ENCODE measurements at regions not wholly inside any gene's neighbourhood (a gene's known extent, or its start where the extent isn't known, plus 50 kb on each side); places are given as distances from the start of the nearest gene placed in this dataset.

DNA sequence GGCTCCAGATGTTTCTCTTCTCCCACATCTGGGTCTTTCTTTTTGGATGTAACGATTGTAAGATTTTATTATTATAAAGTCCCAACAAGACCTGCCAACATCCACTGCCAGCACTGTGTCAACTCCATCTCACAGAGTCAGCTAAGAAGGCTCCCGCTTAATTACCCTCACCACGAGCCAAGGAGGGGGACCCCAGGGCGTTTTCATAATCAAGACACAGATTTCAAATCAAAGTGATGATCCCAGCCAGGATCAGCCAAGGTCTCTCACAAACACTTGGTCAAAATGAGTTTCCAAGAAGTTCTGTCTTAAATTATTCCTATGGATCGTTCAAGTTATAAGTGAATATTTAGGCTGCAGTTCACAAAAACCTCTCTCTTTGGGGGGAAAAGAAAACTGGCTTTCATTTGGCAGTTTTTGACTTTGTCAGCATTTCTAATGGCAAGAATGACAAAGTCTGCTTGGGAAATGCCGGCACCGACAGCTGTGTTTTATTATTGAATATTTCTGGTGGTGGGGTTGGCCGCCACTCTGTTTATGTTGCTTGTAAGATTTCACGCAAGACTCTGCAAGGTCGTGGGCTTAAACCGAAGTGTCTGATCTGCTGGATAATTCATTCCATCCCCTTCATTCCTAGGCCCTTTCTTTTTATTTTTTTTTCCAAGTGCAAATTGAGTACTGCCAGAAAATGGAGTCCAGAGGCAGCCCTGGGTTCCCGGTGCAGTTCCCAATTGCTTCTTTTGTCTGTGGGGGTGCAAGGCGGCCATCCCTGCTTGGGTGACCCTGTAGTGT lies 170.2 kb upstream of the PMEPA1 start:
- Histone ChIP-seq H3K9me3 (ENCODE audit: control insufficient read depth, insufficient read depth, low read length) (no peaks in the 10 kb centered on the region), H3K27me3 (ENCODE audit: control insufficient read depth, insufficient read depth, low read length) (peaks cover 18% of the 10 kb centered on the region), H3K27ac (ENCODE audit: low read depth, low read length) (no peak overlapping the region), H3K4me3 (ENCODE audit: low read depth, low read length) (no peak overlapping the region)
- ChIA-PET POLR2A (no interaction called here), CTCF (no interaction called here)
- TF ChIP-seq, protein P1, sequence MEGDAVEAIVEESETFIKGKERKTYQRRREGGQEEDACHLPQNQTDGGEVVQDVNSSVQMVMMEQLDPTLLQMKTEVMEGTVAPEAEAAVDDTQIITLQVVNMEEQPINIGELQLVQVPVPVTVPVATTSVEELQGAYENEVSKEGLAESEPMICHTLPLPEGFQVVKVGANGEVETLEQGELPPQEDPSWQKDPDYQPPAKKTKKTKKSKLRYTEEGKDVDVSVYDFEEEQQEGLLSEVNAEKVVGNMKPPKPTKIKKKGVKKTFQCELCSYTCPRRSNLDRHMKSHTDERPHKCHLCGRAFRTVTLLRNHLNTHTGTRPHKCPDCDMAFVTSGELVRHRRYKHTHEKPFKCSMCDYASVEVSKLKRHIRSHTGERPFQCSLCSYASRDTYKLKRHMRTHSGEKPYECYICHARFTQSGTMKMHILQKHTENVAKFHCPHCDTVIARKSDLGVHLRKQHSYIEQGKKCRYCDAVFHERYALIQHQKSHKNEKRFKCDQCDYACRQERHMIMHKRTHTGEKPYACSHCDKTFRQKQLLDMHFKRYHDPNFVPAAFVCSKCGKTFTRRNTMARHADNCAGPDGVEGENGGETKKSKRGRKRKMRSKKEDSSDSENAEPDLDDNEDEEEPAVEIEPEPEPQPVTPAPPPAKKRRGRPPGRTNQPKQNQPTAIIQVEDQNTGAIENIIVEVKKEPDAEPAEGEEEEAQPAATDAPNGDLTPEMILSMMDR (IDR thresholded peaks at IDR 0.05; ENCODE audit: low read depth, low read length): no peak
- DNase-seq (ENCODE audit: low read depth, low spot score): no peak

DNA sequence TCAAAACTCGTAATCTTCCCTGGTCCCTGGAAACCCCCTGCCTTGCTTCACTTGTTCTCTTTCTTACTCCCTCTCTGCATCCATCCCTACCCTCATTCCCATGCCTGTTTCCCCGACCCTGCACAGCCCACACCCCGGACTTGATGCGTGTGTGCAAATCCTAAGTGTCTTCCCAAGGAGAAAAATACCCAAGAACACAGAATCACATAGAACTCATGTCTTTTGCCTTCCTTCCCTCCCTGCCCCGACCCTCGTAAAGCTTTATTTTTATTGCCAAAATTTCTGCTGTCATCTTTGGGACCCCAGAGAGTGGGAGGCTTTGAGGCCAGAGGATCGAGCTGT lies 169.6 kb upstream of the PMEPA1 start:
- H3K27ac ChIP-seq (ENCODE audit: low read depth, low read length): no peak overlapping the region

DNA sequence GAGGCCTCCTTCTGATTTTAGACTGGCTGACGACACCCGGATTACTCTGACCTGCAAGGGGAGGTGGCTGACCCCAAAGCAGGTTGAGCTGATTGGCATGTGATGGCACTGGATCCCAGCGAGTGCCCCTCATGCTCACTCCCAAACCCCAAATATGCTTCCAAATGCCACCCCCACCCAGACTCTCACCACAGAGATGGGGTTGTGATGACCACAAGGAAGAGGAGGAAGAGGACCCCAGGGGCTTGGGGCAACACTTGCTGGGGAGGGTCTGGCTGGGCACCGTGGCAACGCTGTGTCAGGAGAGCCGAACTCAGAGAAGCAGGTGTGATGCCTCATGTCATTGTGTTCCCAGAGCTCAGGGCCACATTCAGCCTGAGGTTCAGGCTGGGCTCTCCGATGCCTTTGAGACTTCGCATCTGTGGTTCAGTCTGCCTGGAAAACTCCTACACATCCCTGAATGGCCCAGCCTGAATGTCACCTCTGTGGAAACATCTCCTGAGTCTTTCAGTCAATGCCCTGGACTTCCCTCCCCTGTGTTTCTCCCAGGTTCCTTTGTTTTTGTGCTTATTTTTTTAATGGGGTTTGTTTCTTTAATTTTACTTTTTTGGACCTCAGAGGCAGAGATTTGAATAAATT lies 169.1 kb upstream of the PMEPA1 start:
- Histone ChIP-seq H3K9me3 (ENCODE audit: control insufficient read depth, insufficient read depth, low read length) (no peaks in the 10 kb centered on the region), H3K27me3 (ENCODE audit: control insufficient read depth, insufficient read depth, low read length) (peaks cover 18% of the 10 kb centered on the region), H3K27ac (ENCODE audit: low read depth, low read length) (no peak overlapping the region), H3K4me3 (ENCODE audit: low read depth, low read length) (no peak overlapping the region)
- ChIA-PET POLR2A (no interaction called here), CTCF (no interaction called here)
- no peak for DNase-seq (ENCODE audit: low read depth, low spot score)
- TF ChIP-seq, protein P1 (IDR thresholded peaks at IDR 0.05; ENCODE audit: low read depth, low read length): no peak

More for the DNA sequence above, 169.6 kb upstream of the PMEPA1 start:
- ChIA-PET POLR2A (no interaction called here), CTCF (no interaction called here)
- Histone ChIP-seq H3K4me3 (ENCODE audit: low read depth, low read length) (no peak overlapping the region), H3K9me3 (ENCODE audit: control insufficient read depth, insufficient read depth, low read length) (no peaks in the 10 kb centered on the region), H3K27me3 (ENCODE audit: control insufficient read depth, insufficient read depth, low read length) (peaks cover 18% of the 10 kb centered on the region)
- no peak for DNase-seq (ENCODE audit: low read depth, low spot score)
- TF ChIP-seq, protein P1 (IDR thresholded peaks at IDR 0.05; ENCODE audit: low read depth, low read length): no peak

DNA sequence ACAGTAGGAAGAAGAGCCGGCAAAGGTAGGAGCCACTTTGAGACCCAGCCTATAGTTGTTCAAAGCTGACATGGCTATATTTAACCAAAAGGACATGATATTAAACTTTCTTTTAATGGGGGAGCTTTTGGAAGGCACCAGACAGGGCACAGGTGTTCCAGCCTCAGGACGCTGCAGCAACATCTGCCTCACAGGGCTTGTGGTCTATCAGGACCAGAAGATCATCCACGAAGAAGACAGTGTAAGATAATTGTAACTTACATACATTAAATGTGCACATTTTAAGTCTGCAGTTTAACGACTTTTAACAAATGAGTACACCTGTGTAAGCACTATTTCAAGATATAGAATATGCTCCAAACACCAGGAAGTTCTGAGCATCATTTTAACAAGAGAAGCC lies 168.2 kb upstream of the PMEPA1 start:
- peaks cover 18% of the 10 kb centered on the region for H3K27me3 ChIP-seq (ENCODE audit: control insufficient read depth, insufficient read depth, low read length)
- no peaks in the 10 kb centered on the region for H3K9me3 ChIP-seq (ENCODE audit: control insufficient read depth, insufficient read depth, low read length)
- TF ChIP-seq, protein P1 (IDR thresholded peaks at IDR 0.05; ENCODE audit: low read depth, low read length): no peak
- ChIA-PET POLR2A (no interaction called here), CTCF (no interaction called here)
- no peak overlapping the region for H3K4me3 ChIP-seq (ENCODE audit: low read depth, low read length)
- no peak for DNase-seq (ENCODE audit: low read depth, low spot score)
- no peak overlapping the region for H3K27ac ChIP-seq (ENCODE audit: low read depth, low read length)

DNA sequence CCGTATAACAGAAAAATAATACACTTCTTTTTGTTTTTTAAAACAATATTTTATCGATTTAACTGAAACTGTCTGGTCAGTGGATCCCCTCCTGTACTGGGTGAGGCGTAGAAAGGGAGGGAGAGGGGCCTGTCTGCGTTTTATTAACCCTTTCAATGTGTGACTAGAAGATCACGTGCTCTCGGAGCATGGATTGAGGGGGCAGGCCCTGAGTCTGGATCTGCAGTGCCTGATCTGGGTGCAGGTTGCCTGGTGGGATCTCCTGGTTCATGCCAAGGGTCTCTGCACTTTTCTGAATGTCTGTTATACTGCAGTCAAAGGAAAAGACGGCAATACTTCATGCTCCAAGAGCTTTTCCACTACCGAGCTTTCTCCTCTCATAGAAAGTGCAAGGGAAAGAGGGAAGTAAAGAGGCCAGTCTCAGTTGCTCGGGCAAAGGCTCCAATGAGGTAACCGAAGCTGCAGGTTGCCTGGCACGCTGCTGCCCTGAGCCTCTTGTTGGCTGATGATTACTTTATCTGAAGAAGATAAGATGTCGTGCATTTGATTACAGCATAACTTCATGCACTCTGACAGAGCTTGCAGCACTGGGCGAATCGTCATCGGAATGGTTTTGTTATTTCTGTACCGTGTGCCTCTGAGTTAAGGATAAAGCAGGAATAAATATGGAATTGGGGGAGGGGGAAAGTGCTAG lies 167.5 kb upstream of the PMEPA1 start:
- POLR2A ChIA-PET: no interaction called here
- no peak for DNase-seq (ENCODE audit: low read depth, low spot score)
- Histone ChIP-seq H3K27me3 (ENCODE audit: control insufficient read depth, insufficient read depth, low read length) (peaks cover 18% of the 10 kb centered on the region), H3K4me3 (ENCODE audit: low read depth, low read length) (no peak overlapping the region), H3K27ac (ENCODE audit: low read depth, low read length) (no peak overlapping the region), H3K9me3 (ENCODE audit: control insufficient read depth, insufficient read depth, low read length) (no peaks in the 10 kb centered on the region)
- TF ChIP-seq, protein P1 (IDR thresholded peaks at IDR 0.05; ENCODE audit: low read depth, low read length): no peak
- CTCF ChIA-PET: no interaction called here

All from AG04450 (cell line).